ENCODE measurements at regions not wholly inside any gene's neighbourhood (a gene's known extent, or its start where the extent isn't known, plus 50 kb on each side); places are given as distances from the start of the nearest gene placed in this dataset.

DNA sequence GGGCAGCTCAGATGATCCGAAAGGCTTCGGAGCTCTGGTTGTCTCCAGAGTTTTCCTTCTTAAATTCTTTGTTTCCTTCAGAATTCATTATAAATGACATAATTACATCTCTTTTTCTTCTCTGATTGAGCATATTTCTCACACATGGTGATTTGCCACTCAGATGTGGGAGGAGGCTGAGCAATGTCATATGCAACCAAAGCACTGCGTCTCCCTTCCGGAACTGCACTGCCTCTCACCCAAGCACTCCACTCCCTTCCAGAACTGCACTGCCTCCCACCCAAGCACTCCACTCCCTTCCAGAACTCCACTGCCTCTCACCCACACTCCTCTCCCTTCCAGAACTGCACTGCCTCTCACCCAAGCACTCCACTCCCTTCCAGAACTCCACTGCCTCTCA lies 131.5 kb downstream of the SALL1 start:
- TF ChIP-seq EZH2phosphoT487 (IDR thresholded peaks at IDR 0.05; ENCODE audit: low read depth, severe bottlenecking, unreplicated experiment) (no peak), EZH2 (IDR thresholded peaks at IDR 0.05; ENCODE audit: borderline replicate concordance) (no peak), CTCF (IDR thresholded peaks at IDR 0.05; ENCODE audit: poor library complexity) (no peak)
- WGBS (ENCODE audit: low lambda C conversion rate, missing lambda C conversion rate), result 86% methylated on average over 4 of the region's 4 CpGs
- Histone ChIP-seq H3K27ac (no peak overlapping the region), H3K27me3 (no peaks in the 10 kb centered on the region), H2AFZ (no peak overlapping the region), H3K9me3 (ENCODE audit: low read depth) (no peaks in the 10 kb centered on the region), H3K4me3 (no peak overlapping the region), H4K20me1 (ENCODE audit: insufficient read depth, poor library complexity, severe bottlenecking) (no peaks in the 10 kb centered on the region), H3K9me2 (replicated peaks; ENCODE audit: insufficient read depth) (no peaks in the 10 kb centered on the region), H3K4me2 (no peak overlapping the region), H3K36me3 (replicated peaks; ENCODE audit: insufficient read depth, low read depth) (no peaks in the 10 kb centered on the region), H3K4me1 (ENCODE audit: insufficient read depth) (no peaks in the 10 kb centered on the region), H3K79me2 (no peaks in the 10 kb centered on the region)
- DNase-seq (ENCODE audit: low spot score), result no peak

- 79% methylated on average over 1 of the region's 1 CpG for WGBS (ENCODE audit: low lambda C conversion rate, missing lambda C conversion rate)
- H3K9me2 ChIP-seq (replicated peaks; ENCODE audit: insufficient read depth), result no peaks in the 10 kb centered on the region
- H4K20me1 ChIP-seq (ENCODE audit: insufficient read depth, poor library complexity, severe bottlenecking), result no peaks in the 10 kb centered on the region
- H3K4me3 ChIP-seq, result no peak overlapping the region
- H3K9me3 ChIP-seq (ENCODE audit: low read depth), result no peaks in the 10 kb centered on the region
- no peak overlapping the region for H2AFZ ChIP-seq
- no peak for TF ChIP-seq EZH2phosphoT487 (IDR thresholded peaks at IDR 0.05; ENCODE audit: low read depth, severe bottlenecking, unreplicated experiment)
- TF ChIP-seq CTCF (IDR thresholded peaks at IDR 0.05; ENCODE audit: poor library complexity), result no peak
- no peak for TF ChIP-seq EZH2 (IDR thresholded peaks at IDR 0.05; ENCODE audit: borderline replicate concordance)
- H3K36me3 ChIP-seq (replicated peaks; ENCODE audit: insufficient read depth, low read depth), result no peaks in the 10 kb centered on the region
- H3K79me2 ChIP-seq, result no peaks in the 10 kb centered on the region
- no peak overlapping the region for H3K27ac ChIP-seq
- H3K4me1 ChIP-seq (ENCODE audit: insufficient read depth), result no peaks in the 10 kb centered on the region
- no peak for DNase-seq (ENCODE audit: low spot score)
- no peak overlapping the region for H3K4me2 ChIP-seq
- no peaks in the 10 kb centered on the region for H3K27me3 ChIP-seq
These were observed 133.1 kb downstream of the SALL1 start for GRCh38 chr16:51017969-51018368.

- no peak for DNase-seq (ENCODE audit: low spot score)
- H2AFZ ChIP-seq, result no peak overlapping the region
- no peaks in the 10 kb centered on the region for H3K9me2 ChIP-seq (replicated peaks; ENCODE audit: insufficient read depth)
- H4K20me1 ChIP-seq (ENCODE audit: insufficient read depth, poor library complexity, severe bottlenecking), result no peaks in the 10 kb centered on the region
- 17% methylated on average over 4 of the region's 4 CpGs for WGBS (ENCODE audit: low lambda C conversion rate, missing lambda C conversion rate)
- no peaks in the 10 kb centered on the region for H3K4me1 ChIP-seq (ENCODE audit: insufficient read depth)
- H3K27ac ChIP-seq, result no peak overlapping the region
- H3K9me3 ChIP-seq (ENCODE audit: low read depth), result no peaks in the 10 kb centered on the region
- H3K27me3 ChIP-seq, result no peaks in the 10 kb centered on the region
- no peak overlapping the region for H3K4me3 ChIP-seq
- H3K79me2 ChIP-seq, result no peaks in the 10 kb centered on the region
- H3K36me3 ChIP-seq (replicated peaks; ENCODE audit: insufficient read depth, low read depth), result no peaks in the 10 kb centered on the region
- TF ChIP-seq CTCF (IDR thresholded peaks at IDR 0.05; ENCODE audit: poor library complexity) (no peak), EZH2 (IDR thresholded peaks at IDR 0.05; ENCODE audit: borderline replicate concordance) (no peak), EZH2phosphoT487 (IDR thresholded peaks at IDR 0.05; ENCODE audit: low read depth, severe bottlenecking, unreplicated experiment) (no peak)
- H3K4me2 ChIP-seq, result no peak overlapping the region
These were observed 138.7 kb downstream of the SALL1 start for GRCh38 chr16:51012396-51012795.

GRCh38 chr16:51010817-51011216 lies 140.3 kb downstream of the SALL1 start:
- Histone ChIP-seq H3K36me3 (replicated peaks; ENCODE audit: insufficient read depth, low read depth) (no peaks in the 10 kb centered on the region), H3K4me2 (no peak overlapping the region), H3K4me1 (ENCODE audit: insufficient read depth) (no peaks in the 10 kb centered on the region), H2AFZ (no peak overlapping the region), H3K27me3 (no peaks in the 10 kb centered on the region), H4K20me1 (ENCODE audit: insufficient read depth, poor library complexity, severe bottlenecking) (no peaks in the 10 kb centered on the region), H3K9me3 (ENCODE audit: low read depth) (no peaks in the 10 kb centered on the region), H3K4me3 (no peak overlapping the region), H3K79me2 (no peaks in the 10 kb centered on the region), H3K9me2 (replicated peaks; ENCODE audit: insufficient read depth) (no peaks in the 10 kb centered on the region), H3K27ac (no peak overlapping the region)
- no peak for DNase-seq (ENCODE audit: low spot score)
- whole genome bisulfite sequencing (ENCODE audit: low lambda C conversion rate, missing lambda C conversion rate), result 42% methylated on average over 4 of the region's 4 CpGs
- TF ChIP-seq EZH2 (IDR thresholded peaks at IDR 0.05; ENCODE audit: borderline replicate concordance) (no peak), EZH2phosphoT487 (IDR thresholded peaks at IDR 0.05; ENCODE audit: low read depth, severe bottlenecking, unreplicated experiment) (no peak), CTCF (IDR thresholded peaks at IDR 0.05; ENCODE audit: poor library complexity) (no peak)
